ENCODE measurements at regions not wholly inside any gene's neighbourhood (a gene's known extent, or its start where the extent isn't known, plus 50 kb on each side); places are given as distances from the start of the nearest gene placed in this dataset.

DNA sequence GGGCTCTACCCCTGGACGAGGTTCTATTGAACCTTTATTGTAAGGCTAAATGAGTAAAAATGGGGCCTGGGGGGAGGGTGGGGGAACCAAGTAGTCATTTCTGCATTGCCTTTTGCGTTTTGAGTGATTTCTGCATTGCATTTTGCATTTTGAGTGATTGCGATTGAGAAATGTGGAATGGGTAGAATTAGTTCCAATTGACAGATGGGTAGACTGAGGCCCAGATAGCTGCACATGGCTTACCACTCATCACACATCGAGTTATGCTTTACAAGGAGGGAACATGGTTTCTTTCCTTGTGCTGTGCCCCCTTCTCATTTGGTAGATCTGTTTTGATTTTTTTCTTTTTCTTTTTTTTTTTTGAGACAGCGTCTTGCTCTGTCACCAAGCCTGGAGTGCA is 858.7 kb downstream of the TYW1 start:
- ATAC-seq (no peak), DNase-seq (no peak), FAIRE-seq (no peak)
- TF ChIP-seq, protein P1, sequence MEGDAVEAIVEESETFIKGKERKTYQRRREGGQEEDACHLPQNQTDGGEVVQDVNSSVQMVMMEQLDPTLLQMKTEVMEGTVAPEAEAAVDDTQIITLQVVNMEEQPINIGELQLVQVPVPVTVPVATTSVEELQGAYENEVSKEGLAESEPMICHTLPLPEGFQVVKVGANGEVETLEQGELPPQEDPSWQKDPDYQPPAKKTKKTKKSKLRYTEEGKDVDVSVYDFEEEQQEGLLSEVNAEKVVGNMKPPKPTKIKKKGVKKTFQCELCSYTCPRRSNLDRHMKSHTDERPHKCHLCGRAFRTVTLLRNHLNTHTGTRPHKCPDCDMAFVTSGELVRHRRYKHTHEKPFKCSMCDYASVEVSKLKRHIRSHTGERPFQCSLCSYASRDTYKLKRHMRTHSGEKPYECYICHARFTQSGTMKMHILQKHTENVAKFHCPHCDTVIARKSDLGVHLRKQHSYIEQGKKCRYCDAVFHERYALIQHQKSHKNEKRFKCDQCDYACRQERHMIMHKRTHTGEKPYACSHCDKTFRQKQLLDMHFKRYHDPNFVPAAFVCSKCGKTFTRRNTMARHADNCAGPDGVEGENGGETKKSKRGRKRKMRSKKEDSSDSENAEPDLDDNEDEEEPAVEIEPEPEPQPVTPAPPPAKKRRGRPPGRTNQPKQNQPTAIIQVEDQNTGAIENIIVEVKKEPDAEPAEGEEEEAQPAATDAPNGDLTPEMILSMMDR (IDR thresholded peaks at IDR 0.05), result no peak
- intact Hi-C loops (cut with DNase I), result no loop called here
- no peak overlapping the region for H3K4me3 ChIP-seq
- 54 to 68% methylated on average over 5 of the region's 5 CpGs for WGBS, 2 donors
- H3K4me1 ChIP-seq, result no peaks in the 10 kb centered on the region
- H3K27ac ChIP-seq, result no peak overlapping the region
- H3K36me3 ChIP-seq, result no peaks in the 10 kb centered on the region
- H3K27me3 ChIP-seq, result no peaks in the 10 kb centered on the region
- H3K9me3 ChIP-seq, result no peaks in the 10 kb centered on the region

DNA sequence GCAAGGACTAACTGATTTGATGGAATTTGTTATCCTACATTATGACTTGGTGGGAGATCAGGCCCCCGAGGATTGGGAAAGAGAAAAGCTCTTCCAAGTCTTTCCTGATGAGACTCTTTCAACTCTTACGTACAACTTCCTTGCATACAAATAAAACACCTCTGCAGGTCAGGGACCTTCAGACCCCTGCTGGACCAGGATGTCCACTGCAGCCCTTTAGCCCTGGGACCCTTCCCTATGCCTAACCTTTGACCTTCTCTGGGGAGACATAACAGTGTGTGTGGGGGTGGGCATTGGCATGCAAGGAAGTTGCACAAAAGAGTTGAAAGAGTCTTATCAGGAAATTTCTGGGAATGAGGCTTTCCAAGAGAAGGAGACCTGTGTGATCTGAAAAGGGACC is 859.4 kb downstream of the TYW1 start:
- no peak for ATAC-seq
- intact Hi-C loops (cut with DNase I), result no loop called here
- no peaks in the 10 kb centered on the region for H3K4me1 ChIP-seq
- no peak overlapping the region for H3K27ac ChIP-seq
- H3K36me3 ChIP-seq, result no peaks in the 10 kb centered on the region
- TF ChIP-seq, protein P1 (IDR thresholded peaks at IDR 0.05), result no peak
- H3K9me3 ChIP-seq, result no peaks in the 10 kb centered on the region
- no peaks in the 10 kb centered on the region for H3K27me3 ChIP-seq
- no peak for DNase-seq
- no peak for FAIRE-seq
- 54 to 85% methylated on average over 2 of the region's 2 CpGs for WGBS, 2 donors
- no peak overlapping the region for H3K4me3 ChIP-seq

DNA sequence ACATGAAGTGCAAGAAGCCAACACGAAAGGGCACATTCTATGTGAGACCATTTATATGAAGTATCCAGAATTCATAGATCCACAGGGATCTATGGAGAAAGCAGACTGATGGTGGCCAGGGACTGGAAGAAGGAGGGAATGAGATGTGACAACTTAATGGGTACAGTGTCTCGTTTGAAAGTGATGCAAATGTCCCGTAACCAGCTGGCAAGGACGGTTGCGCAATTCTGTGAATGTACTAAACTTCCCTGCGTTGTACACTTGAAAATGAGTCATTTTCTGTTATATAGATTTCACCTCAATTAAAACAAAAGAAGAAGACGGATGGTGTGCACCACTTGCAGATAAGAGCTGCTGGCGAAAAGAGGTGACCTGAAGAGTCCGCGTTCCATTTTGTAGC is 861.1 kb downstream of the TYW1 start:
- 65 to 75% methylated on average over 10 of the region's 10 CpGs for WGBS, 2 donors
- Histone ChIP-seq H3K4me3 (no peak overlapping the region), H3K27me3 (no peaks in the 10 kb centered on the region), H3K9me3 (no peaks in the 10 kb centered on the region), H3K27ac (no peak overlapping the region), H3K36me3 (no peaks in the 10 kb centered on the region), H3K4me1 (no peaks in the 10 kb centered on the region)
- FAIRE-seq, result no peak
- DNase-seq, result no peak
- no peak for ATAC-seq
- TF ChIP-seq, protein P1 (IDR thresholded peaks at IDR 0.05), result no peak
- intact Hi-C loops (cut with DNase I), result no loop called here

DNA sequence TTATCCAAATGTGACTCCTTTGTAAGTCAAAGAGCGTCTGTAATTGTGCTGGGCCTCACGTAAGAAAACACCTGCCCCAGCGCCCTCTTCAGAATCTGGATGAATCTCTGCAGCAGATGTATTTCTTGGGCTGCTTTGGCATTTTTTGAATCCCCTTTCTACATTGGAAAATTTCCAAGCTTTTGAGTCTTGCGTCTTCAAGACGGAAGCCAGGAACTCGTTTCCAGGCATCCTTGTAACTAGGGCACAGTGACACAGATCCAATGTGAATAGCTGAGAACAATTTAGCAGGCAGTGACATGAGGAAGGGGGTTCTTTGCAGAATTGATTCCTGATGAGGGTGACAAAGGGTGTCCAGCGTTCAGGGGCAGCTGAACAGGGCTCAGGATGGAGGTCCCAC is 862.3 kb downstream of the TYW1 start:
- Histone ChIP-seq H3K4me3 (no peak overlapping the region), H3K27ac (no peak overlapping the region), H3K4me1 (no peaks in the 10 kb centered on the region), H3K9me3 (no peaks in the 10 kb centered on the region), H3K36me3 (no peaks in the 10 kb centered on the region), H3K27me3 (no peaks in the 10 kb centered on the region)
- FAIRE-seq (no peak), DNase-seq (no peak), ATAC-seq (no peak)
- TF ChIP-seq, protein P1 (IDR thresholded peaks at IDR 0.05), result no peak
- WGBS, 2 donors, result 66 to 72% methylated on average over 7 of the region's 7 CpGs
- intact Hi-C loops (cut with DNase I), result no loop called here

DNA sequence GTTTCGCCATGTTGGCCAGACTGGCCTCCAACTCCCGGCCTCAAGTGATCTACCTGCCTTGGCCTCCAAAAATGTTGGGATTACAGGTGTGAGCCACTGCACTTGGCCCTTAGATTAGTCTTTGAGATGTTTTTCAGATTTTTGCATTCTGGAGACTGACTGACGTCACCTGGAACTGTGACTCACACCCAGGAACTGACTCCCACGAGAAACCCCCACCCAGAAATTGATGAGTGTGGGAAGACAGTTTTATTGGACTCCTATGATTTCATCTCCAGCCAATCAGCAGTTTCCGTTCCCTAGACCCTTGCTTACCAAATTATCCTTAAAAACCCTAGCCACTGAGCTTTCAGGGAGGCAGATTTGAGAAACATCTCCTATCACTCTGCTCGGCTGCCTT is 867.3 kb downstream of the TYW1 start:
- no peak overlapping the region for H3K4me3 ChIP-seq
- no peak for ATAC-seq

More for the DNA sequence above, 867.3 kb downstream of the TYW1 start:
- TF ChIP-seq, protein P1 (IDR thresholded peaks at IDR 0.05), result no peak
- no peak for DNase-seq
- Histone ChIP-seq H3K27me3 (no peaks in the 10 kb centered on the region), H3K9me3 (no peaks in the 10 kb centered on the region), H3K27ac (no peak overlapping the region), H3K4me1 (no peaks in the 10 kb centered on the region), H3K36me3 (no peaks in the 10 kb centered on the region)
- 63% methylated on average over 6 of the region's 6 CpGs for WGBS, 2 donors
- intact Hi-C loops (cut with DNase I), result no loop called here
- no peak for FAIRE-seq

Data from pancreas (tissue), 10 donors.